Naive B cell (primary cell): ENCODE measurements at regions not wholly inside any gene's neighbourhood (a gene's known extent, or its start where the extent isn't known, plus 50 kb on each side); places are given as distances from the start of the nearest gene placed in this dataset.

ENCODE experiments used
- ATAC-seq, 2 donors: fragments of 150-1000 bp; cut with Tn5 transposase; 2 replicates each; pipeline ENCODE4 v1.10.0; 2021; ENCODE audit warnings: low read depth in 2 of 2, mild to moderate bottlenecking in 2 of 2, moderate library complexity in 2 of 2
- DNase-seq: peaks from one replicate; pipeline ENCODE4 v3.0.0; 2022
- H3K27ac Mint-ChIP-seq, 6 donors: one replicate each; pipeline ENCODE4 v1.8.0; 2020 to 2022; ENCODE audit warnings: mild to moderate bottlenecking in 6 of 6, mixed read lengths in 6 of 6, moderate library complexity in 5 of 6, inconsistent platforms in 2 of 6
- H3K27me3 Mint-ChIP-seq, 3 donors: one replicate each; pipeline ENCODE4 v1.8.0; 2021 to 2022; ENCODE audit warnings: mixed read lengths in 3 of 3, mild to moderate bottlenecking in 1 of 3
- H3K36me3 Mint-ChIP-seq, 2 donors: one replicate each; pipeline ENCODE4 v1.8.0; 2020 to 2022; ENCODE audit warnings: mixed read lengths in 2 of 2, inconsistent platforms in 1 of 2, mild to moderate bottlenecking in 1 of 2
- H3K4me1 Mint-ChIP-seq, 3 donors: one replicate each; pipeline ENCODE4 v1.8.0; 2020 to 2022; ENCODE audit warnings: mixed read lengths in 3 of 3, inconsistent platforms in 1 of 3, mild to moderate bottlenecking in 1 of 3, moderate library complexity in 1 of 3
- H3K4me3 Mint-ChIP-seq, 8 donors: one replicate each; pipeline ENCODE4 v1.8.0; 2020 to 2022; ENCODE audit warnings: mild to moderate bottlenecking in 8 of 8, mixed read lengths in 8 of 8, moderate library complexity in 8 of 8, inconsistent platforms in 2 of 8
- H3K9me3 Mint-ChIP-seq, 7 donors: one replicate each; pipeline ENCODE4 v1.8.0; 2020 to 2022; ENCODE audit warnings: mixed read lengths in 7 of 7, mild to moderate bottlenecking in 5 of 7, inconsistent platforms in 2 of 7, moderate library complexity in 1 of 7

GRCh38 chr1:213549982-213550381, 437.8 kb upstream of the PROX1 start:
- H3K27ac Mint-ChIP-seq, result no peak overlapping the region
- H3K27me3 Mint-ChIP-seq, result peaks cover 0 to 5% (median 3%) of the 10 kb centered on the region in 3 donors
- ATAC-seq, result no peak
- H3K4me1 Mint-ChIP-seq, result no peaks in the 10 kb centered on the region
- no peak overlapping the region for H3K4me3 Mint-ChIP-seq
- H3K9me3 Mint-ChIP-seq, result peaks cover 0 to 7% (median 0%) of the 10 kb centered on the region in 7 donors
- H3K36me3 Mint-ChIP-seq, result no peaks in the 10 kb centered on the region
- DNase-seq, result no peak

DNA sequence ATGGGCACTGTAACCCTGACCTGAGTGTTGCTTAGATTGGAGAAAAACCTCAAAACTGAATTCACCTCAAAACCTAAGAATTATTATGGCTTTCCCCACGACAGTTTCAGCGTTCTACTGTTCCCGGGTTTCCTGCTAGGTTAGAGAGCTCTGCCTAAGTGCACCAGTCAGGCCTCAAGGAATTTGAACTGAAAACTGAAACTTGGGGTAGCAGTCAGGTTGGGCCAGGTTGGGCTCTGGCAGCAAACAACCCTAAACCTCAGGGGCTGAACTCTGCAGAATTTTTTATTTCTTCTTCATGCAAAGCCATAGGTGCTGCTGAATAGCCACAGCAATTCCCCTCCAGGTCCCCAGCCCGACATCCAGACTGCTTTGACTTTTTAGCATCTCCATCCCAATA, 437.0 kb upstream of the PROX1 start:
- H3K4me1 Mint-ChIP-seq, result no peaks in the 10 kb centered on the region
- no peak for DNase-seq
- H3K9me3 Mint-ChIP-seq, result peaks cover 0 to 10% (median 0%) of the 10 kb centered on the region in 7 donors
- H3K27me3 Mint-ChIP-seq, result peaks cover 0 to 5% (median 3%) of the 10 kb centered on the region in 3 donors
- no peak for ATAC-seq
- no peaks in the 10 kb centered on the region for H3K36me3 Mint-ChIP-seq
- H3K4me3 Mint-ChIP-seq, result no peak overlapping the region
- no peak overlapping the region for H3K27ac Mint-ChIP-seq

- H3K27ac Mint-ChIP-seq, result no peak overlapping the region
- DNase-seq (no peak), ATAC-seq (no peak)
- H3K4me3 Mint-ChIP-seq, result no peak overlapping the region
- H3K27me3 Mint-ChIP-seq, result peaks cover 0 to 9% (median 5%) of the 10 kb centered on the region in 3 donors
- peaks cover 0 to 12% (median 0%) of the 10 kb centered on the region in 7 donors for H3K9me3 Mint-ChIP-seq
- no peaks in the 10 kb centered on the region for H3K36me3 Mint-ChIP-seq
- no peaks in the 10 kb centered on the region for H3K4me1 Mint-ChIP-seq
These were observed 435.7 kb upstream of the PROX1 start for GRCh38 chr1:213552045-213552444.

- Mint-ChIP-seq H3K27ac (no peak overlapping the region), H3K9me3 (peaks cover 6 to 40% (median 19%) of the 10 kb centered on the region in 7 donors), H3K4me1 (no peaks in the 10 kb centered on the region), H3K36me3 (no peaks in the 10 kb centered on the region), H3K27me3 (peaks cover 0 to 5% (median 0%) of the 10 kb centered on the region in 3 donors), H3K4me3 (no peak overlapping the region)
- DNase-seq (no peak), ATAC-seq (no peak)
These were observed 427.5 kb upstream of the PROX1 start for GRCh38 chr1:213560226-213560625.

DNA sequence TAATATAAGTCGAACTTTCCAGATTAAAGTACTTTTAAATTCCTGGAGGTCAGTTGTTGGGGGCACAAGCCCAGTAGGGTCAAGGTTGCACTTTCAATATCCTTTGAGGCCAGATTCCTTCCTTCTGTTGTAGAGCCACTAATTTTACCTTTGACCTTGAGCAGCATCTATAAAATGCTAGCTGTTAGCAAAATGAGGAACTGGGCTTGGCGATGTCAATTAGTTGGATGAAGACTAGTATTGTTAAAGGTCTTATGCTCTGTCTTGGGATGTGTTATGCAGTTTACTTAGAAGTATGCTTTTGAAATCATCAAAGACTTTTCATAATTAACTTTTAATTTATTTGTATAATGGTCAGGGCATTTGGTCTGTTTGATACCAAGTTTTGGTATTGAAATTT, 425.9 kb upstream of the PROX1 start:
- DNase-seq (no peak), ATAC-seq (no peak)
- no peaks in the 10 kb centered on the region for H3K4me1 Mint-ChIP-seq
- H3K27ac Mint-ChIP-seq, result no peak overlapping the region
- no peak overlapping the region for H3K4me3 Mint-ChIP-seq
- no peaks in the 10 kb centered on the region for H3K27me3 Mint-ChIP-seq
- H3K36me3 Mint-ChIP-seq, result no peaks in the 10 kb centered on the region
- peaks cover 6 to 54% (median 22%) of the 10 kb centered on the region in 7 donors for H3K9me3 Mint-ChIP-seq

GRCh38 chr1:213564215-213564659, 423.5 kb upstream of the PROX1 start:
- no peaks in the 10 kb centered on the region for H3K36me3 Mint-ChIP-seq

DNA sequence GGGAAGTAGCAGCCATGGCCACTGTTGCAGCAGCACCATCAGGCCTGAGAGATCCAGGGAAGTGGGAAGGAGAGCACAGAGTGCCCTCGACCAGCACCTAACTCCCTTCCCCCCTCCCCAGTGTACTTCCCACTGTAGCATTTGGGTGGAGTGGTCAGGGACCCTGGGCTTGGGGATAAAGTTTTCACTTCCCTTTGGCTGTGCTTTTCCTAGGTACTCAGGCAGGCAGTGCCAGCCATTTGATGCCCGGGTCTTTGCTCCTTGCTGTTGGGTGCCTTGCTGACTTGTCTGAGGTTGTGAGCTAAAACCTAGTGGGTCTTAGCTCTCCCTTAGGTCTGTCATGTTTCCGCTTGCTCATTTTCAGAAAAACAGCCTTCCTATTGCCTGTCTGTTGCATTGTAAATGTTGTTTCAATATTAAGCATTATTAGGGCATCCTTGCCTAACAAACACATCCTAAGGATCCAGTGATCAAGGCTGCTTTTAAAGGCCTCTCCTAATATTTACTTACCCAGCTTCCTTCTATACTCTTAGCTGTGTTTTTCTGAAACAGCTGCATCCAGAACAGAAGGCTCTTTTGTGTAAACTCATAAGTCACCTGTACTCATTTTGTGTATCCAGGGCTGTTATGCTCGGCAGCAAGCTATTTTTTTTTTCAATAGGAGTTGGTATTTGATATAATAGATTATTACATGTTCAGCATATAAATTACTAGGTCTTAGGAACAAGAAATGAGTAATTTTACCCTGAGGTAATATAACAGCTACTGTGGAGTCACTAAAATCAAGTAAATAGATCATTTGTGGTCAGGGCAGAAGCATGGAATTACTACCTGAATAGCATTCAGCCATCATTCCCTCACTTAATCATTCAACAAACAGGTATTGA, 418.6 kb upstream of the PROX1 start:
- ATAC-seq (no peak), DNase-seq (no peak)
- Mint-ChIP-seq H3K36me3 (no peaks in the 10 kb centered on the region), H3K4me1 (no peaks in the 10 kb centered on the region), H3K27ac (no peak overlapping the region), H3K4me3 (no peak overlapping the region), H3K9me3 (peaks cover 0 to 27% (median 9%) of the 10 kb centered on the region in 7 donors), H3K27me3 (peaks cover 0 to 11% (median 8%) of the 10 kb centered on the region in 3 donors)

More at GRCh38 chr1:213564215-213564659, 423.5 kb upstream of the PROX1 start:
- DNase-seq (no peak), ATAC-seq (no peak)
- H3K9me3 Mint-ChIP-seq, result peaks cover 6 to 54% (median 25%) of the 10 kb centered on the region in 7 donors
- H3K4me1 Mint-ChIP-seq, result no peaks in the 10 kb centered on the region
- no peak overlapping the region for H3K27ac Mint-ChIP-seq
- H3K27me3 Mint-ChIP-seq, result no peaks in the 10 kb centered on the region
- no peak overlapping the region for H3K4me3 Mint-ChIP-seq

GRCh38 chr1:213569816-213570150, 418.0 kb upstream of the PROX1 start:
- Mint-ChIP-seq H3K36me3 (no peaks in the 10 kb centered on the region), H3K27me3 (peaks cover 0 to 17% (median 8%) of the 10 kb centered on the region in 3 donors), H3K4me1 (no peaks in the 10 kb centered on the region), H3K27ac (no peak overlapping the region), H3K9me3 (peaks cover 3 to 21% (median 6%) of the 10 kb centered on the region in 7 donors), H3K4me3 (no peak overlapping the region)
- ATAC-seq, result no peak
- no peak for DNase-seq

GRCh38 chr1:213570487-213570886, 417.3 kb upstream of the PROX1 start:
- Mint-ChIP-seq H3K9me3 (peaks cover 3 to 16% (median 7%) of the 10 kb centered on the region in 7 donors), H3K27ac (no peak overlapping the region), H3K27me3 (peaks cover 0 to 17% (median 8%) of the 10 kb centered on the region in 3 donors), H3K36me3 (no peaks in the 10 kb centered on the region), H3K4me3 (no peak overlapping the region), H3K4me1 (no peaks in the 10 kb centered on the region)
- DNase-seq (no peak), ATAC-seq (no peak)

DNA sequence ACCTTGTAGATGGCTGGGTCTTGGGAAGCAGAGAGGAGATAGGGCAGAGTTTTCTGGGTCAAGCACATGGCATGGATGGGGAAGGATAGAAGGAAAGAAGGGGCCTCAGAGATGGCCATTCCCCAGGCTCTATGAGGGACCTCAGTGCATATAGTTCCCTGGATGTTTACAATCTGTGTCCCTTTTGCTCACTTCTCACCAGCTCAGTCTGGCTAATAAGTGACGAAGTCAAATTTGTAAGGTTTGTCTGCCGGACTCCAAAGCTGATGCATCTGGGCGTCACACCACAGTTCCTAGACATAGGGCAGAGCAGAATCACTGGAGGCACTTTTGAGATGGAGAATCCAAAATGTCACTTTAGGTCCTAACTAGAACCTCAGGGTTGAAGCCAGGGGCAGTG, 416.4 kb upstream of the PROX1 start:
- H3K27me3 Mint-ChIP-seq, result peaks cover 0 to 17% (median 8%) of the 10 kb centered on the region in 3 donors
- peaks cover 2 to 12% (median 7%) of the 10 kb centered on the region in 7 donors for H3K9me3 Mint-ChIP-seq
- DNase-seq (no peak), ATAC-seq (no peak)
- no peaks in the 10 kb centered on the region for H3K4me1 Mint-ChIP-seq
- H3K36me3 Mint-ChIP-seq, result no peaks in the 10 kb centered on the region
- H3K27ac Mint-ChIP-seq, result no peak overlapping the region
- no peak overlapping the region for H3K4me3 Mint-ChIP-seq

GRCh38 chr1:213571843-213572242, 415.9 kb upstream of the PROX1 start:
- DNase-seq (no peak), ATAC-seq (no peak)
- Mint-ChIP-seq H3K27ac (no peak overlapping the region), H3K27me3 (peaks cover 0 to 17% (median 8%) of the 10 kb centered on the region in 3 donors), H3K4me1 (no peaks in the 10 kb centered on the region), H3K4me3 (no peak overlapping the region), H3K9me3 (peaks cover 0 to 8% (median 5%) of the 10 kb centered on the region in 7 donors), H3K36me3 (no peaks in the 10 kb centered on the region)

- DNase-seq, result no peak
- peaks cover 0 to 17% (median 8%) of the 10 kb centered on the region in 3 donors for H3K27me3 Mint-ChIP-seq
- H3K9me3 Mint-ChIP-seq, result peaks cover 3 to 14% (median 6%) of the 10 kb centered on the region in 7 donors
- no peak for ATAC-seq
- H3K27ac Mint-ChIP-seq, result peak overlapping the region in 1 of 6 donors; percentile 1
- no peaks in the 10 kb centered on the region for H3K4me1 Mint-ChIP-seq
- H3K36me3 Mint-ChIP-seq, result no peaks in the 10 kb centered on the region
- no peak overlapping the region for H3K4me3 Mint-ChIP-seq
These were observed 414.7 kb upstream of the PROX1 start for GRCh38 chr1:213572912-213573647.

GRCh38 chr1:213573648-213574009, 414.1 kb upstream of the PROX1 start:
- Mint-ChIP-seq H3K4me1 (no peaks in the 10 kb centered on the region), H3K36me3 (no peaks in the 10 kb centered on the region), H3K4me3 (no peak overlapping the region), H3K27ac (peak overlapping the region in 1 of 6 donors; percentile 1), H3K9me3 (peaks cover 5 to 14% (median 6%) of the 10 kb centered on the region in 7 donors), H3K27me3 (peaks cover 0 to 17% (median 8%) of the 10 kb centered on the region in 3 donors)
- DNase-seq, result no peak
- ATAC-seq, result no peak
